ENCODE measurements at regions not wholly inside any gene's neighbourhood (a gene's known extent, or its start where the extent isn't known, plus 50 kb on each side); places are given as distances from the start of the nearest gene placed in this dataset.

DNA sequence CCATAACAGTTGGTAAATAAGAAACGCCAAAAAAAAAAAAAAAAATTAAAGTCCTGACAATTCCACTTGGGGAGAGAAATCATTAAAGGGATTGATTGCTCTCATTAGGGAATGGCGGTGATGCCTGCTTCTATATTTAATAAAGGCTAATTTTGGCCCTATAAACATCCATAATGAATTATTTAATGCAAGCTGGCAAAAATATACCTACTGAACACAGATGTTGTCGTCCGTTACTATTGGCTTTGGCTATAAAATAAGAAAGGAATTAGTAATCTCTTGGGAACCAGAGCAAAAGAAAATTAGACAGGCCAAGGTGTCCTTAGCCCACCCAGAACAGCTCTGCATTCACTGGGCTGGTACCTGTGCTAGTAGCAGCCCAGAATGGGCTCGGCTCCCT lies 717.3 kb downstream of the DIAPH3 start:
- Histone ChIP-seq H3K36me3 (ENCODE audit: control insufficient read depth in 4 of 4, insufficient read depth in 4 of 4, low read length in 3 of 4) (no peaks in the 10 kb centered on the region), H3K4me1 (ENCODE audit: control extremely low read depth in 1 of 4, control insufficient read depth in 4 of 4, insufficient read depth in 4 of 4, low read length in 3 of 4) (peaks cover 6 to 57% (median 26%) of the 10 kb centered on the region in 4 experiments), H3K9me3 (ENCODE audit: control extremely low read depth in 1 of 5, control insufficient read depth in 4 of 5, insufficient read depth in 2 of 5, low read depth in 1 of 5, low read length in 4 of 5) (no peaks in the 10 kb centered on the region), H3K4me3 (ENCODE audit: control insufficient read depth in 1 of 7, extremely low read depth in 1 of 7, insufficient read depth in 4 of 7, low read depth in 2 of 7, low read length in 6 of 7) (no peak overlapping the region), H3K27me3 (replicated peaks in 2 of 5; ENCODE audit: control insufficient read depth in 4 of 5, insufficient read depth in 5 of 5, low read length in 4 of 5) (peaks cover 0 to 16% (median 11%) of the 10 kb centered on the region in 5 experiments), H3K27ac (ENCODE audit: insufficient read depth in 1 of 2, low read depth in 1 of 2, low read length in 2 of 2, poor library complexity in 1 of 2, severe bottlenecking in 2 of 2) (no peak overlapping the region)
- no peak for DNase-seq
- CTCF ChIA-PET, result interaction anchor here (0.6 to 1.0 kb wide), 3 partner anchors 8 to 16 kb away, joined by 3 to 4 read pairs (median 3); no protein-coding TSS in a partner anchor
- POLR2A ChIA-PET, result no interaction called here
- WGBS (ENCODE audit: insufficient coverage), result 100% methylated on average over 1 of the region's 5 CpGs

DNA sequence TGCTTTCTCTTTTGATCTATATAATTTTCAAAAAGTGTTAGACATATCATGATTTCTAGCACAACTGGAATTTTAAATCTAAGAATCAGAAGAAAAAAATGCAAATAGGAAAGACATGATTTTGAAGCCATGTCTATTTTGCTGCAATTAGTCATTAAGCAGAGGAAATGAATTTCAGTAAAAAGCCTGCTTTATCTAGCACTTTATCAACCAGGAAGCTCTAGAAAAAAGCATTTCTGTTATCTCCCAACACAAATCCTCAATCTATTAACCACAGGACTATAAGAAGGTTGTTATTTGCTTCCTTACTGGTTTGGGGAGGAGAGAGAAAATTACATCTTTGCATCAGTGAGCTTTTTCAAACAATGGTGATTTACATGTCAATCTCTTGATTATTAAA lies 716.7 kb downstream of the DIAPH3 start:
- peaks cover 0 to 16% (median 13%) of the 10 kb centered on the region in 5 experiments for H3K27me3 ChIP-seq (replicated peaks in 2 of 5; ENCODE audit: control insufficient read depth in 4 of 5, insufficient read depth in 5 of 5, low read length in 4 of 5)
- POLR2A ChIA-PET, result no interaction called here
- peak in 1 of 3 donors; percentile 37 for DNase-seq
- H3K4me3 ChIP-seq (ENCODE audit: control insufficient read depth in 1 of 7, extremely low read depth in 1 of 7, insufficient read depth in 4 of 7, low read depth in 2 of 7, low read length in 6 of 7), result no peak overlapping the region
- no peak overlapping the region for H3K27ac ChIP-seq (ENCODE audit: insufficient read depth in 1 of 2, low read depth in 1 of 2, low read length in 2 of 2, poor library complexity in 1 of 2, severe bottlenecking in 2 of 2)
- CTCF ChIA-PET, result no interaction called here
- H3K4me1 ChIP-seq (ENCODE audit: control extremely low read depth in 1 of 4, control insufficient read depth in 4 of 4, insufficient read depth in 4 of 4, low read length in 3 of 4), result peaks cover 12 to 57% (median 24%) of the 10 kb centered on the region in 4 experiments
- H3K9me3 ChIP-seq (ENCODE audit: control extremely low read depth in 1 of 5, control insufficient read depth in 4 of 5, insufficient read depth in 2 of 5, low read depth in 1 of 5, low read length in 4 of 5), result no peaks in the 10 kb centered on the region
- no peaks in the 10 kb centered on the region for H3K36me3 ChIP-seq (ENCODE audit: control insufficient read depth in 4 of 4, insufficient read depth in 4 of 4, low read length in 3 of 4)

DNA sequence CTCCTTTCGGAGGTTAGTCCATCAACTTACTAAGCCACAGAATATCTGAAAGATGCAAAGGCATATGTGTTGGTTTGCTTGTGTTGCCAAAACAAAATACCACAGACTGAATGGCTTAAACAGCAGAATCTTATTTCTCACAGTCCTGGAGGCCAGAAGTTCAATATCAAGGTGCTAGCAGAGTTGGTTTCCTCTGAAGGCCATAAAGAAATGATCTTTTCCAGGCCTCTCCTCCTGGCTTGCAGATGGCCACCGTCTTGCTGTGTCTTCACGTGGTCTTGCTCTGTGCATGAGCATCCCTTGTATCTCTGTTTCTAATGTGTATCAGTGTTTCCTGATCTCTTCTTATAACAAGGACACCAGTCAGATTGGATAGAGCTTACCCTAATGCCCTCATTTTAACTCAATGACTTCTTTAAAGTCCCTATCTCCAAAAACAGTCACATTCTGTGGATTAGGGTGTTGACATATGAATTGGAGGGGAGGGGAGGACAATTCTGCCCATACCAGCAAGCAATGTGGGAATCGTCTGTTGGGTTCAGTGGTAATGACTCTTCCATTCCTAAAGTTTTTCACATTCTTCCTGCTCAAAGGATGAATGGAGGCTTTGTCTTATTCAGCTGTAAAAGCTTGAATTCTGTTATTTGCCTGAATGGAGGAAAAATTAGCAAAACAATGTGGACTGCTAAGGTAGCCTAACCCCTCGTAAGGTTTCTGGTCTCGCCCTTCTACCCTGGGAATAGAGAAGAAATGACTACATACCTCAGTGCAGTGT lies 715.7 kb downstream of the DIAPH3 start:
- Histone ChIP-seq H3K36me3 (ENCODE audit: control insufficient read depth in 4 of 4, insufficient read depth in 4 of 4, low read length in 3 of 4) (no peaks in the 10 kb centered on the region), H3K4me1 (ENCODE audit: control extremely low read depth in 1 of 4, control insufficient read depth in 4 of 4, insufficient read depth in 4 of 4, low read length in 3 of 4) (peaks cover 22 to 57% (median 26%) of the 10 kb centered on the region in 4 experiments), H3K27me3 (replicated peaks in 2 of 5; ENCODE audit: control insufficient read depth in 4 of 5, insufficient read depth in 5 of 5, low read length in 4 of 5) (peaks cover 0 to 16% (median 13%) of the 10 kb centered on the region in 5 experiments), H3K27ac (ENCODE audit: insufficient read depth in 1 of 2, low read depth in 1 of 2, low read length in 2 of 2, poor library complexity in 1 of 2, severe bottlenecking in 2 of 2) (no peak overlapping the region), H3K4me3 (ENCODE audit: control insufficient read depth in 1 of 7, extremely low read depth in 1 of 7, insufficient read depth in 4 of 7, low read depth in 2 of 7, low read length in 6 of 7) (no peak overlapping the region), H3K9me3 (ENCODE audit: control extremely low read depth in 1 of 5, control insufficient read depth in 4 of 5, insufficient read depth in 2 of 5, low read depth in 1 of 5, low read length in 4 of 5) (no peaks in the 10 kb centered on the region)
- ChIA-PET CTCF (interaction anchor here (1.5 kb wide), 1 partner anchor 230 kb away, joined by 5 read pairs; no protein-coding TSS in a partner anchor), POLR2A (no interaction called here)
- WGBS (ENCODE audit: insufficient coverage), result 88% methylated on average over 3 of the region's 6 CpGs
- DNase-seq, result no peak

- POLR2A ChIA-PET, result no interaction called here
These were observed 714.0 kb downstream of the DIAPH3 start for GRCh38 chr13:59449750-59450149.

DNA sequence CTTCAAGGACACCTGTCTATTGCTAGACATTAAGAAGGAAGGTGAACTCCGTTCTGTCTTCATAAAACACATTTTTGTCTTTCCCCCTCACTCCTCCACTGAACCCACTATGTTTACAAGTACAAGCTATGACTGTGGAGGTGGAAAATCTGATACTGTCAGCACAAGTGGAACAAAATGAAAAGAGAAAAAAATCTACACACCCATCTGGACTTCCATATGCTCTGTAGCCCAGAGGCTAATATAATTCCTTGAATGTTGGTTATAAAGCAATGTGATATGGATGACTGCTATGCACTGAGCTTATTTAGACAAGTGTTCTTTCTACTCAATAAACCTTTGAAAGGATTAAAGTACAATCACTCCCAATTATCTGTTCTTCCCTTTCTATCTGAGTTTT lies 713.5 kb downstream of the DIAPH3 start:
- CTCF ChIA-PET, result no interaction called here

More at GRCh38 chr13:59449750-59450149, 714.0 kb downstream of the DIAPH3 start:
- no peaks in the 10 kb centered on the region for H3K9me3 ChIP-seq (ENCODE audit: control extremely low read depth in 1 of 5, control insufficient read depth in 4 of 5, insufficient read depth in 2 of 5, low read depth in 1 of 5, low read length in 4 of 5)
- CTCF ChIA-PET, result no interaction called here
- H3K4me3 ChIP-seq (ENCODE audit: control insufficient read depth in 1 of 7, extremely low read depth in 1 of 7, insufficient read depth in 4 of 7, low read depth in 2 of 7, low read length in 6 of 7), result no peak overlapping the region
- peaks cover 19 to 48% (median 21%) of the 10 kb centered on the region in 4 experiments for H3K4me1 ChIP-seq (ENCODE audit: control extremely low read depth in 1 of 4, control insufficient read depth in 4 of 4, insufficient read depth in 4 of 4, low read length in 3 of 4)
- H3K27me3 ChIP-seq (replicated peaks in 2 of 5; ENCODE audit: control insufficient read depth in 4 of 5, insufficient read depth in 5 of 5, low read length in 4 of 5), result peaks cover 0 to 19% (median 13%) of the 10 kb centered on the region in 5 experiments
- H3K27ac ChIP-seq (ENCODE audit: insufficient read depth in 1 of 2, low read depth in 1 of 2, low read length in 2 of 2, poor library complexity in 1 of 2, severe bottlenecking in 2 of 2), result no peak overlapping the region
- WGBS (ENCODE audit: insufficient coverage), result 92% methylated on average over 2 of the region's 4 CpGs
- H3K36me3 ChIP-seq (ENCODE audit: control insufficient read depth in 4 of 4, insufficient read depth in 4 of 4, low read length in 3 of 4), result no peaks in the 10 kb centered on the region
- DNase-seq, result no peak

DNA sequence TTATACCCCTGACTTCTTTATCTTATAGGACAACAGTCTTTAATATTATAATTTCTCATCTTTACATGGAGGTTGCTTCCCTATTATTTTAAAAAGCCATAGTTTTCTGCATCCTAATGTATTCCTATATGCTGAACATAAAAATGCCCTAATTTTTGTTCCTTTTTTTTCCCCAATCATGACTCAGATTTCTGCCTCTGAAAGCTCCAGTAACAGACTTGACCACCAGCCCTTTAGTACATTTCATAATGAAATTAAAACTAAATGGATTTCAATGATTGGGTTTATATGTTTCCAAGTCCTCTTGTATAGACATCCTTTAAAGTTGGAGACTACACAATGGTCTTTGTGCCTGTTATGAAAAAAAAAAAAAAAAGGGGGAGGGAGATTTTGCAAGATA lies 712.5 kb downstream of the DIAPH3 start:
- Histone ChIP-seq H3K27me3 (replicated peaks in 2 of 5; ENCODE audit: control insufficient read depth in 4 of 5, insufficient read depth in 5 of 5, low read length in 4 of 5) (peaks cover 0 to 19% (median 13%) of the 10 kb centered on the region in 5 experiments), H3K4me3 (ENCODE audit: control insufficient read depth in 1 of 7, extremely low read depth in 1 of 7, insufficient read depth in 4 of 7, low read depth in 2 of 7, low read length in 6 of 7) (no peak overlapping the region), H3K36me3 (ENCODE audit: control insufficient read depth in 4 of 4, insufficient read depth in 4 of 4, low read length in 3 of 4) (no peaks in the 10 kb centered on the region), H3K4me1 (ENCODE audit: control extremely low read depth in 1 of 4, control insufficient read depth in 4 of 4, insufficient read depth in 4 of 4, low read length in 3 of 4) (peaks cover 18 to 41% (median 21%) of the 10 kb centered on the region in 4 experiments), H3K27ac (ENCODE audit: insufficient read depth in 1 of 2, low read depth in 1 of 2, low read length in 2 of 2, poor library complexity in 1 of 2, severe bottlenecking in 2 of 2) (no peak overlapping the region), H3K9me3 (ENCODE audit: control extremely low read depth in 1 of 5, control insufficient read depth in 4 of 5, insufficient read depth in 2 of 5, low read depth in 1 of 5, low read length in 4 of 5) (no peaks in the 10 kb centered on the region)
- no peak for DNase-seq
- ChIA-PET CTCF (interaction anchor here (1.1 kb wide), 1 partner anchor 30 kb away, joined by 3 read pairs; no protein-coding TSS in a partner anchor), POLR2A (no interaction called here)

More for the DNA sequence above, 713.5 kb downstream of the DIAPH3 start:
- no peak for DNase-seq
- Histone ChIP-seq H3K36me3 (ENCODE audit: control insufficient read depth in 4 of 4, insufficient read depth in 4 of 4, low read length in 3 of 4) (no peaks in the 10 kb centered on the region), H3K4me3 (ENCODE audit: control insufficient read depth in 1 of 7, extremely low read depth in 1 of 7, insufficient read depth in 4 of 7, low read depth in 2 of 7, low read length in 6 of 7) (no peak overlapping the region), H3K27ac (ENCODE audit: insufficient read depth in 1 of 2, low read depth in 1 of 2, low read length in 2 of 2, poor library complexity in 1 of 2, severe bottlenecking in 2 of 2) (no peak overlapping the region), H3K9me3 (ENCODE audit: control extremely low read depth in 1 of 5, control insufficient read depth in 4 of 5, insufficient read depth in 2 of 5, low read depth in 1 of 5, low read length in 4 of 5) (no peaks in the 10 kb centered on the region), H3K27me3 (replicated peaks in 2 of 5; ENCODE audit: control insufficient read depth in 4 of 5, insufficient read depth in 5 of 5, low read length in 4 of 5) (peaks cover 0 to 19% (median 13%) of the 10 kb centered on the region in 5 experiments), H3K4me1 (ENCODE audit: control extremely low read depth in 1 of 4, control insufficient read depth in 4 of 4, insufficient read depth in 4 of 4, low read length in 3 of 4) (peaks cover 19 to 48% (median 21%) of the 10 kb centered on the region in 4 experiments)
- POLR2A ChIA-PET, result no interaction called here
- no CpG with 5 or more reads among the region's 1 CpG for WGBS (ENCODE audit: insufficient coverage)

GRCh38 chr13:59452189-59452890 lies 711.4 kb downstream of the DIAPH3 start:
- H3K27ac ChIP-seq (ENCODE audit: insufficient read depth in 1 of 2, low read depth in 1 of 2, low read length in 2 of 2, poor library complexity in 1 of 2, severe bottlenecking in 2 of 2), result no peak overlapping the region
- POLR2A ChIA-PET, result no interaction called here
- peak; percentile 46 to 83 (median 74) for DNase-seq
- 17% methylated on average over 6 of the region's 8 CpGs for WGBS (ENCODE audit: insufficient coverage)
- peak overlapping the region in 2 of 7 experiments; percentile 6 to 10 for H3K4me3 ChIP-seq (ENCODE audit: control insufficient read depth in 1 of 7, extremely low read depth in 1 of 7, insufficient read depth in 4 of 7, low read depth in 2 of 7, low read length in 6 of 7)
- CTCF ChIA-PET, result interaction anchor here (1.1 to 1.2 kb wide), 2 partner anchors 29 to 61 kb away, joined by 3 to 4 read pairs; no protein-coding TSS in a partner anchor
- no peaks in the 10 kb centered on the region for H3K36me3 ChIP-seq (ENCODE audit: control insufficient read depth in 4 of 4, insufficient read depth in 4 of 4, low read length in 3 of 4)
- peaks cover 0 to 19% (median 13%) of the 10 kb centered on the region in 5 experiments for H3K27me3 ChIP-seq (replicated peaks in 2 of 5; ENCODE audit: control insufficient read depth in 4 of 5, insufficient read depth in 5 of 5, low read length in 4 of 5)
- peaks cover 10 to 31% (median 19%) of the 10 kb centered on the region in 4 experiments for H3K4me1 ChIP-seq (ENCODE audit: control extremely low read depth in 1 of 4, control insufficient read depth in 4 of 4, insufficient read depth in 4 of 4, low read length in 3 of 4)
- H3K9me3 ChIP-seq (ENCODE audit: control extremely low read depth in 1 of 5, control insufficient read depth in 4 of 5, insufficient read depth in 2 of 5, low read depth in 1 of 5, low read length in 4 of 5), result no peaks in the 10 kb centered on the region
